GM21619 (cell line): ENCODE measurements at regions not wholly inside any gene's neighbourhood (a gene's known extent, or its start where the extent isn't known, plus 50 kb on each side); places are given as distances from the start of the nearest gene placed in this dataset.

Experiments used
- ATAC-seq: cut with Tn5 transposase; IDR thresholded peaks from one replicate; pipeline ENCODE4 v1.9.1; 2021; ENCODE audit not compliant: unreplicated experiment

- ATAC-seq, result no peak
Measured at GRCh38 chr5:114010362-114010761, 351.5 kb upstream of the KCNN2 start.

- no peak for ATAC-seq
Measured at GRCh38 chr5:114018186-114018585, 343.7 kb upstream of the KCNN2 start.

DNA sequence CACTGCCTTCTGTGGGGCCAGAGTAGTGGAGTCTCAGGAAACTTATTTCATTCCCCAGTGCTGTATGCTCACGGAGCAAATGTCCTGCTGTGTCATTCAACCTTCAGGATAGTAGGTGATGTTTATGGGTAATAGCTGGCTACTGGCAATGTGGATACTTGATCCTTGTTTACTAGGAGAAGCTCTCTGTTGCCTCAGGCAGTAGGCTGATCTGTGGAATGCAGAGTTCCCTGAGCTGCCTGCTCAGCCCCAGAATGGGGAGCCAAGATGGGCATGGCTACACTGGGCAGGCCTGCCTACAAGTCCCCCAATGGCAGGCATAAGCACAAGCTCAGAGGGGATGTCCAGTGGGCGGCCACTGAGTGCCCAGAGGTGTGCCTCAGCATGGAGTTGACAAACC, 323.1 kb upstream of the KCNN2 start:
- ATAC-seq, result no peak

GRCh38 chr5:114050087-114050486, 311.8 kb upstream of the KCNN2 start:
- no peak for ATAC-seq

DNA sequence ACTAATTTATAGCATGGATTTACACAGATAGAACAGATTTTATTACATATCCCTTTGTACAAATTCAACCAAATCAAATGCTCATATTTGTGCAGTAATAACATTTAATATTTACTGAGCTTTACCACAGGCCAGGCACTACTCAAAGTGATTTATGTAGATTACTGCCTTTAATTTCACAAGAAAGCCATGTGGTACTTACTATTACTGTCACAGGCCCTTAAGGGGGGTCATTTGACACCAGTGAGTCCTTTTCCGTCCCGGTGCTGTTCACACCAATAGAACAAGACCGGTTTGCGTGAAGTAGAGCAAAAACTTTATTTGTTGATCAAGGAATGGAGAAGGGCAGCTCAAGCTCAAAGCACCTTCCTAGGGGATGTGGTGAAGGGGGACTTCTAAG, 308.5 kb upstream of the KCNN2 start:
- ATAC-seq, result no peak

DNA sequence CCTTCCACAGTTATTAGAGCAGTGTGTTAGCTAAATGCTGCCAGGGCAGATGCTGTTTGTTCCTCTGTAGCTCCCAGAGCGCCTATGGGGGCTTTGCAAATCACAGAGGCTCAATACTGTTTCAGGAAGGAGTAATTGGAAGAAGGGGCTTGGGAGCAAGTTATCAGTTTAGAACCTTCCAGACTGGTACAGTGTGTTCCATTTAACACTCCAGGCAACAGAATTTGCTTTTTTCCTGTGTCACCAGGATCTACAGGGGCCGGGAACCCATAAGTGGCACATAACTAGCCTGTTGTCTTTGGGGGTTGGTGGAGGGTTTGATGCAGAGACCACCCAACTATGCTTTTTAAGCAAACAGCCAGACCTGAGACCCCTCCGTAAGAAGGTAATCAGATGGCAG, 307.3 kb upstream of the KCNN2 start:
- no peak for ATAC-seq

DNA sequence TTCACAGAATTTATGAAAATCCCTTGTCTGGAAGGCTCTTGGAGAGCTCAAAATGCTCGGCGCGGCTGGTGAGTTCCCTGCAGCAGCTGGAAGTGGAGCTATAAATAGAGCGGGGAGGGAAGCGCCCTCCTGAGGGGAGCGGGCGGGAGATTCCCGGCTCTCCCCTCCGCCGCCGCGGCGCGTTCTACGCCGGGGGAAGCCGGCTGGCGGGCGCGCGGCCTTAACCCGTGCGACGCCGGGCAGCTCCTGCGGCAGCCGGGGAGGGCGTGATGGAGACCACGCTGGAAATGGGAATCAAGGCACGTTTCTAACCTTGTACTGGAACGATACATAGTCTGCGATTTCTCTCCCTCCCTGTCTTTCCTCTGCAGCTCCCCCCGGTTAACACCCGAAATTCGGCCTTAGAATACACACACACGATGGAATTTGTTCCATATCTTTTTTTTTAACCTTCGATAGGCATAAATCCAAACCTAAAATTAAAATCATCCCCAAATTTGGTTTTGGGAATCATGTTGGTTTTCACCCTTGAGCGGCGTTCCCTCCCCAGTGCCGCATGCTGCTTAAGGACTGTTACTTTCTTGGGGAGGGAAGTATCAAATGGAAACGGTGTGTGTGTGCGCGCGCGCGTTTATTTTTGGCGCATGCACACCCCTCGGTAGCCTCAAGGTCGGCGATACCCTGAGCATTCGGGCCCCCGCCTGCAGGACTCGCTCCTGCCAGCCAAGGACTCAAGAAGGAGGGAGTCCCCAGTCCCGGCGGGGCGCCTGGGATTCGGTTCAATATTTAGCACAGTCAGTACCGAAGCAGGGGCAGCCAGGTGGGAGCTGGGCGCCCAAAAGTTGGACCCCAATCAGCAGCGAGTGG, 306.3 kb upstream of the KCNN2 start:
- no peak for ATAC-seq

- no peak for ATAC-seq
Measured at GRCh38 chr5:114056185-114056538, 305.7 kb upstream of the KCNN2 start.

- no peak for ATAC-seq
Measured at GRCh38 chr5:114060866-114061265, 301.0 kb upstream of the KCNN2 start.

GRCh38 chr5:114062932-114063867, 298.7 kb upstream of the KCNN2 start:
- ATAC-seq, result no peak

DNA sequence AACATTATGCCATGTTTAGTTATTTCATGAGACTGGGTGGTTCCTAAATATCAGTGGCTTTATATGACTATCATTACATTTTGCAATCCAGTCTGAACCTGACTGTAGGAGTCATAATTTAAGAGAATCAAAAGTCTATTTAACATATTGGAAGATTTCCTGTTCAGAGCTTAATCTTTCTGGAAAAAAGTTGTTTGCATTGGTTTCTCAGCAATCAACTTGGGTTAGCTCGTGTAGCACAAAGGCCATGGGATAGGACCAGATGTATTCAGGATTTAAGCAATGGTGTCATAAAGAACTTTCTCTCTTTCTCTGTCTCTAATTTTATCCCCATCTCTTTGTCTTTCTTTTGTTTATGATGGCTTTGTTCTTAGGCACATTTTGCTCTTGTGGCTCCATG, 296.0 kb upstream of the KCNN2 start:
- no peak for ATAC-seq

DNA sequence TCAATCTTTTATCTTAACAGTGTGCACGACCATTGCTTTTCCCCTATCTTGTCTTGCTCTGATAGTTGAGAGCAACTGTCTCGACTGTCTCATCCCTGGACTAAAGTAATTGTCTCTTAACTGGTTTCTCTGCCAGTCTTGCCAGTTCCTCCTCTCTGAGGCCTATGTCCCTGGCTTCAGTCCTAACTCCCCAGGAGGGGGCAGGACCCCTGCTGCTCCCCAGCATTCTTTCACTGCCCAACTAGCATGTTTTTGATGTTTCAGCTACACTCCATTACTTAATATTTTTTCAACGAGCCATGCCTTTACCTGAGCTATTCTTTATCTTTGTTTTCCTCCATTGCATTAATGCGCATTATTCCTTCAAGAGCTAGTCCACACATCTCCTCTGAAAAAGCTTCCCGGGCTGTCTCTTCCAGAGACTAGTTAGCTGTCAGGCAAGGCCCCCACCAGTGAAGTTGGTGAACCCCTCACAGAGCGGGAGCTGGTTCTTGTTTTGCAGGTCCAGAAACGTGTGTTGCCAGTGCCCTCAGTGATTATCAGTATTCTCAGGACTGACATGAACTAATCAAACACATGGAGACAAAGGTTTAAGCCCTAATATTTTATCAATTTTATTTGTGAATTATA, 291.7 kb upstream of the KCNN2 start:
- ATAC-seq, result no peak

GRCh38 chr5:114089259-114089658, 272.6 kb upstream of the KCNN2 start:
- no peak for ATAC-seq

DNA sequence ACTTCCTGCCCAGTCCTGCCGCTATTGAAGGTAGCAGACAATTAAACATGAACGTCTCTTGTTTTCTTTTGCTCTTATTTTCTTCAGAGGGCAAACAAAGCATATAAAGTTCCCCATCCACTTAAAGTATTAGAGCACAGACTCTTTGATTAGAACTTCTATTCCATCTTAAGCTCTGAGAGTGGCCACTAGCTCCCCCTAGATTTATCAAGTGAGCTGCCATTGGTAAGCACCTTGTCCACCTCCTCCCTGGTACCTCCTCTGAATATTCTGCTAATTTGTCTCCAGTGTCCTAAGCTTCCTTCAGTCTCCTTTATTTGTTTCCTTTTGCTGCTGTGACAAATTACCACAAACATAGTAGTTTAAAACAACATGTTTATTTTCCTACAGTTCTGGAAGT, 264.3 kb upstream of the KCNN2 start:
- ATAC-seq, result no peak

GRCh38 chr5:114099161-114099560, 262.7 kb upstream of the KCNN2 start:
- no peak for ATAC-seq

DNA sequence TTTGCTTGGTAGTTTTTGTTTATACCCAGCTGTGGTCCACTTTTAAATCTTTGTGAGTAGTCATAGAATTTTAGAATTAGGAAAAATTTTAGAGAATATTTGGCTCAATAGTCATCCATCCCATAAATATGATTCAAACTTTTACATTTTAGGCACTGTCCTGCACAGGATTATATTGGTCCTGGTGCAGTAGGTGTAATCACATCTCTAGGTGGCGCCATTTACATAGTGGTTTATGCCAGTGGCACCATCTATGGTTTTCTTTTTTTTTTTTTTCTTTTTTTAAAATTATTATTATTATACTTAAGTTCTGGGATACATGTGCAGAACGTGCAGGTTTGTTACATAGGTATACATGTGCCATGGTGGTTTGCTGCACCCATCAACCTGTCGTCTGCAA, 260.7 kb upstream of the KCNN2 start:
- peak; percentile 84 for ATAC-seq

DNA sequence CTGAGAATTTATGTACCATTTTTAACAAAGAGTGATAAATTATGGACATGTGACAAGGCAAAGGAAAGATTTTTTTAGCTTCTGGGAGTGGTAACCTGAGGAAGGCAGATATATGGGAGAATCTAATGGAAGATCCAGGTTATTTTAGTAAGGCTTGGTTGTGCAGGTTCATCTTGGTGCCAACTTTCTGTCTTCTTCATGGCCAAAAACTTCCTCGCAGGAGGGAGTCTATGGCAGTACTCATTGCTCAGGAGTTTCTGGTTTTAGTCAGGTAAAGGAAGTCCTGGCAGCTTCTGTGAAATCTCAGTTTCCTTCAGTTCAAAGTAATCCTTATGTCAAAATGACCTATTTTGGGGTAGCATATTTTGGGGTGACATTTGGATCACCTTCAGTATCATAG, 248.3 kb upstream of the KCNN2 start:
- no peak for ATAC-seq

DNA sequence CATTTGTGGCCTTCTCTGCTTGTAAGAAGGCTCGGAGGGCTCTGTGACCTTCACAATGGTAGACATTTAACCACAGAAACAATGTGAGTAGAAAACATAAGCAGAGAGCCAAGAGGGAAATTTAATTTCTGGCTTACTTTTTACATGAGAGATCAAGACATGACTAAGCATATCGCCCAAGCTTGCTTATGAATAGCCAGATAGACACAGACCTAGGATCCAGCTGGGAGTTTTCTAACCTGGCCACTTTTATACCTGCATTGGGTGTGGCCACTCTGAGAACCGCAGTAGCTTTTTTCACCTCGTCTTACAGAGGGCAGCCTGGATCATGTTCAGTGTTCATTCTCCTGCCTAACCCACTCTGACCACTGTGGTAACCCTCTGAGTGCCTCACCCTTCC, 244.9 kb upstream of the KCNN2 start:
- ATAC-seq, result no peak

DNA sequence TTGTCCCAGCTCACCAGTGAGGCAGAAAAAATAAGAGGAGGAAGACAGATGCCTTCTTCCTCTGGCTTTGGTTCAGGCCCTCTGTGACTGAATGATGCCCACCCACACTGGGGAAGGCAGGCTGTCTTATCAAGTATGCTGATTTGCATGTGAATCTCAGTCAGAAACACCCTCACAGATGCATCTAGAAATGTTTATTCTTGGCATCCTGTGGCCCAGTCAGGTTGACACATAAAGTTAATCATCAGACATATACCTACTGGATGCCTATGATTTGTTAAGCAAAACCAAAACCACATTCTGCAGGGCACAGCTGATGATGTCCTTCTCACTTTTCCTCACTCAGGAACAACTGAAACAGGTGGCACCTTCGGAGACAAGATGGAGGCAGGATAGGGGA, 243.4 kb upstream of the KCNN2 start:
- no peak for ATAC-seq

GRCh38 chr5:114120166-114120565, 241.7 kb upstream of the KCNN2 start:
- ATAC-seq, result no peak

- no peak for ATAC-seq
Measured at GRCh38 chr5:114122852-114123251, 239.0 kb upstream of the KCNN2 start.

GRCh38 chr5:114123654-114124053, 238.2 kb upstream of the KCNN2 start:
- no peak for ATAC-seq
